WTC11 (cell line): ENCODE measurements at regions not wholly inside any gene's neighbourhood (a gene's known extent, or its start where the extent isn't known, plus 50 kb on each side); places are given as distances from the start of the nearest gene placed in this dataset.

ENCODE experiments used
- ATAC-seq: fragments of 200-7000 bp; cut with Tn5 transposase; 2 replicates; pipeline ENCODE4 v1.10.0; 2021; ENCODE audit warnings: mild to moderate bottlenecking, moderate library complexity
- CTCF ChIA-PET: fragments of 300-600 bp; sonication (Branson Sonifier 250); formaldehyde crosslinking; loops from one replicate; lab custom pipeline; 2021; ENCODE audit warnings: antibody characterized with exemption; lab: Charles Lee
- POLR2A ChIA-PET: fragments of 350-600 bp; sonication (Branson Sonifier 250); formaldehyde crosslinking; loops from one replicate; lab custom pipeline; 2021; ENCODE audit warnings: antibody characterized with exemption; lab: Charles Lee
- DNase-seq: peaks from one replicate; pipeline ENCODE4 v3.0.0; 2021; ENCODE audit warnings: low spot score
- H3K27ac Mint-ChIP-seq: 2 replicates; pipeline ENCODE4 v1.8.0; 2021; ENCODE audit warnings: mixed read lengths
- H3K27me3 Mint-ChIP-seq: 2 replicates; pipeline ENCODE4 v1.8.0; 2021; ENCODE audit warnings: low read depth, mild to moderate bottlenecking, moderate library complexity, mixed read lengths
- H3K36me3 Mint-ChIP-seq: 2 replicates; pipeline ENCODE4 v1.8.0; 2021; ENCODE audit warnings: mixed read lengths
- H3K4me1 Mint-ChIP-seq: 2 replicates; pipeline ENCODE4 v1.8.0; 2022; ENCODE audit warnings: mixed read lengths
- H3K4me3 Mint-ChIP-seq: 2 replicates; pipeline ENCODE4 v1.8.0; 2021; ENCODE audit warnings: mild to moderate bottlenecking, moderate library complexity, mixed read lengths
- H3K9me3 Mint-ChIP-seq: 2 replicates; pipeline ENCODE4 v1.8.0; 2021; ENCODE audit warnings: mixed read lengths
- ESRRA ChIP-seq: sonication (generic); formaldehyde crosslinking; IDR thresholded peaks from 2 replicates; pipeline ENCODE4 v1.8.1; 2022; ENCODE audit warnings: mild to moderate bottlenecking, missing genetic modification reagents, borderline replicate concordance
- GRHL2 ChIP-seq: fragments of 250-450 bp; sonication (Bioruptor Pico); IDR thresholded peaks from 2 replicates; pipeline ENCODE4 v1.8.0; 2022; ENCODE audit warnings: mild to moderate bottlenecking, moderate library complexity; ENCODE audit not compliant: insufficient replicate concordance, severe bottlenecking
- RORB ChIP-seq: fragments of 250-450 bp; sonication (Bioruptor Pico); IDR thresholded peaks from 2 replicates; pipeline ENCODE4 v1.9.0; 2021; ENCODE audit warnings: mild to moderate bottlenecking
- SP1 ChIP-seq: sonication (generic); formaldehyde crosslinking; conservative IDR thresholded peaks from 2 replicates; pipeline ENCODE4 v1.8.1; 2022; ENCODE audit warnings: missing genetic modification reagents
- TCF7 ChIP-seq: sonication (generic); formaldehyde crosslinking; IDR thresholded peaks from 2 replicates; pipeline ENCODE4 v1.8.0; 2022; ENCODE audit warnings: mild to moderate bottlenecking, low read depth, missing genetic modification reagents, moderate library complexity
- TEAD4 ChIP-seq: sonication (generic); formaldehyde crosslinking; IDR thresholded peaks from 2 replicates; pipeline ENCODE4 v1.8.0; 2022; ENCODE audit warnings: mild to moderate bottlenecking, missing genetic modification reagents
- ZNF138 ChIP-seq: sonication (generic); formaldehyde crosslinking; conservative IDR thresholded peaks from 2 replicates; pipeline ENCODE4 v1.8.1; 2022; ENCODE audit warnings: mild to moderate bottlenecking, moderate library complexity, missing genetic modification reagents
- ZNF219 ChIP-seq: sonication (generic); formaldehyde crosslinking; IDR thresholded peaks from 2 replicates; pipeline ENCODE4 v1.8.0; 2023; ENCODE audit warnings: missing genetic modification reagents, mild to moderate bottlenecking, borderline replicate concordance
- ZNF396 ChIP-seq: fragments of 250-450 bp; sonication (Bioruptor Pico); IDR thresholded peaks from 2 replicates; pipeline ENCODE4 v1.8.0; 2021; ENCODE audit warnings: mild to moderate bottlenecking, moderate library complexity, borderline replicate concordance
- TF ChIP-seq, protein P1 (sequence below): sonication (generic); formaldehyde crosslinking; IDR thresholded peaks from 2 replicates; pipeline ENCODE4 v1.8.1; 2022; ENCODE audit warnings: missing genetic modification reagents, borderline replicate concordance
- TF ChIP-seq, protein P2 (sequence below): sonication (generic); formaldehyde crosslinking; IDR thresholded peaks from 2 replicates; pipeline ENCODE4 v1.8.0; 2023; ENCODE audit warnings: missing genetic modification reagents, mild to moderate bottlenecking, borderline replicate concordance
- TF ChIP-seq, protein P3 (sequence below): sonication (generic); formaldehyde crosslinking; IDR thresholded peaks from 2 replicates; pipeline ENCODE4 v1.8.0; 2022; ENCODE audit warnings: missing genetic modification reagents
- TF ChIP-seq, protein P4 (sequence below): fragments of 250-450 bp; sonication (Bioruptor Pico); IDR thresholded peaks from 2 replicates; pipeline ENCODE4 v1.9.0; 2021; ENCODE audit warnings: mild to moderate bottlenecking, borderline replicate concordance
- TF ChIP-seq, protein P5 (sequence below): sonication (generic); formaldehyde crosslinking; IDR thresholded peaks from 2 replicates; pipeline ENCODE4 v1.8.1; 2022; ENCODE audit warnings: low read depth, mild to moderate bottlenecking, moderate library complexity, missing genetic modification reagents, borderline replicate concordance
- TF ChIP-seq, protein P6 (sequence below): sonication (generic); formaldehyde crosslinking; IDR thresholded peaks from 2 replicates; pipeline ENCODE4 v1.8.1; 2022; ENCODE audit warnings: mild to moderate bottlenecking, moderate library complexity, missing genetic modification reagents
- TF ChIP-seq, protein P7 (sequence below): fragments of 250-450 bp; sonication (Bioruptor Pico); IDR thresholded peaks from 2 replicates; pipeline ENCODE4 v1.8.0; 2021; ENCODE audit warnings: mild to moderate bottlenecking

DNA sequence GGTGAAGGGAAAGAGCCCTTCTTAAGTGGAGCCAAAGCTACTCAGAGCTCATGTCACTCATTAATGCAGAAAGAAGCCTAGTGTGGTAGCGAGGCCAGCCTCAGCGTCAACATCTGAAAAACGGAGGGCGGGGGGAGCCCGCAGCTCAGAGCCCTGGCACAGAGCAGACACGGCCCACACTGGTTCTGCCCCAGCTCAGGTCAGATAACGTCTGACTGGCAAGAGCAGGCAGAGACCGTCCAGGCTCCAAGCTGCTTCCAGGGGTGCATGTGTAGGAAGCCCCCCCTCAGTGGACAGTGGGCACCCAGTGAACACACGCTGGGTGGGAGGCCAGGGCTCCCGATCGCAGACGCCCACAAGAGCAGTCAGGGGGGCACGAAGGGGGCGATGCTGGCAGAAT is 100.8 kb downstream of the SHANK2 start (continued):
- TF ChIP-seq, protein P1, sequence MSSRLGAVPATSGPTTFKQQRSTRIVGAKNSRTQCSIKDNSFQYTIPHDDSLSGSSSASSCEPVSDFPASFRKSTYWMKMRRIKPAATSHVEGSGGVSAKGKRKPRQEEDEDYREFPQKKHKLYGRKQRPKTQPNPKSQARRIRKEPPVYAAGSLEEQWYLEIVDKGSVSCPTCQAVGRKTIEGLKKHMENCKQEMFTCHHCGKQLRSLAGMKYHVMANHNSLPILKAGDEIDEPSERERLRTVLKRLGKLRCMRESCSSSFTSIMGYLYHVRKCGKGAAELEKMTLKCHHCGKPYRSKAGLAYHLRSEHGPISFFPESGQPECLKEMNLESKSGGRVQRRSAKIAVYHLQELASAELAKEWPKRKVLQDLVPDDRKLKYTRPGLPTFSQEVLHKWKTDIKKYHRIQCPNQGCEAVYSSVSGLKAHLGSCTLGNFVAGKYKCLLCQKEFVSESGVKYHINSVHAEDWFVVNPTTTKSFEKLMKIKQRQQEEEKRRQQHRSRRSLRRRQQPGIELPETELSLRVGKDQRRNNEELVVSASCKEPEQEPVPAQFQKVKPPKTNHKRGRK (CRISPR knock-in tag), result no peak
- TF ChIP-seq SP1 (CRISPR knock-in tag) (no peak), TEAD4 (CRISPR knock-in tag) (no peak)

DNA sequence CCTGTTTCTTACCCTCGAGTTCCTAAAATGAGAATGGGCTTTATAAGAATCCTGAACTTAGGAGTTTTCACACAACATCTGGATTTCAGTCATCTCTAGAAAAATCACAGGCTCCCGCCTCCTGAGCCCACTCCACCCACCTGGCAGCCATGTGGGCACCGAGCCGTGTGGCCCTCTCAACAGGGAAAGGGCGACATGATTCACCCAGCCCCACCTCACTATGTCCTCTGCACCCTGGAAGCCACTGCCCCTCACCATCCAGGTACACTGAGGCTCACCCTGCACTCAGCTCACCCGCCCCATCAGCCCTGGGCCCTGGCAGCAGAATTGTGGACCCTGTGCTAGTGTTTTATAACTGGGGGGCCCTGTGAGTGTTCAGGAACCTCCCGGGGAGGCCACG is 101.5 kb downstream of the SHANK2 start:
- TF ChIP-seq ZNF138 (CRISPR knock-in tag), result no peak
- TF ChIP-seq ZNF219, result no peak
- TF ChIP-seq, protein P2, sequence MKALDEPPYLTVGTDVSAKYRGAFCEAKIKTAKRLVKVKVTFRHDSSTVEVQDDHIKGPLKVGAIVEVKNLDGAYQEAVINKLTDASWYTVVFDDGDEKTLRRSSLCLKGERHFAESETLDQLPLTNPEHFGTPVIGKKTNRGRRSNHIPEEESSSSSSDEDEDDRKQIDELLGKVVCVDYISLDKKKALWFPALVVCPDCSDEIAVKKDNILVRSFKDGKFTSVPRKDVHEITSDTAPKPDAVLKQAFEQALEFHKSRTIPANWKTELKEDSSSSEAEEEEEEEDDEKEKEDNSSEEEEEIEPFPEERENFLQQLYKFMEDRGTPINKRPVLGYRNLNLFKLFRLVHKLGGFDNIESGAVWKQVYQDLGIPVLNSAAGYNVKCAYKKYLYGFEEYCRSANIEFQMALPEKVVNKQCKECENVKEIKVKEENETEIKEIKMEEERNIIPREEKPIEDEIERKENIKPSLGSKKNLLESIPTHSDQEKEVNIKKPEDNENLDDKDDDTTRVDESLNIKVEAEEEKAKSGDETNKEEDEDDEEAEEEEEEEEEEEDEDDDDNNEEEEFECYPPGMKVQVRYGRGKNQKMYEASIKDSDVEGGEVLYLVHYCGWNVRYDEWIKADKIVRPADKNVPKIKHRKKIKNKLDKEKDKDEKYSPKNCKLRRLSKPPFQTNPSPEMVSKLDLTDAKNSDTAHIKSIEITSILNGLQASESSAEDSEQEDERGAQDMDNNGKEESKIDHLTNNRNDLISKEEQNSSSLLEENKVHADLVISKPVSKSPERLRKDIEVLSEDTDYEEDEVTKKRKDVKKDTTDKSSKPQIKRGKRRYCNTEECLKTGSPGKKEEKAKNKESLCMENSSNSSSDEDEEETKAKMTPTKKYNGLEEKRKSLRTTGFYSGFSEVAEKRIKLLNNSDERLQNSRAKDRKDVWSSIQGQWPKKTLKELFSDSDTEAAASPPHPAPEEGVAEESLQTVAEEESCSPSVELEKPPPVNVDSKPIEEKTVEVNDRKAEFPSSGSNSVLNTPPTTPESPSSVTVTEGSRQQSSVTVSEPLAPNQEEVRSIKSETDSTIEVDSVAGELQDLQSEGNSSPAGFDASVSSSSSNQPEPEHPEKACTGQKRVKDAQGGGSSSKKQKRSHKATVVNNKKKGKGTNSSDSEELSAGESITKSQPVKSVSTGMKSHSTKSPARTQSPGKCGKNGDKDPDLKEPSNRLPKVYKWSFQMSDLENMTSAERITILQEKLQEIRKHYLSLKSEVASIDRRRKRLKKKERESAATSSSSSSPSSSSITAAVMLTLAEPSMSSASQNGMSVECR (CRISPR knock-in tag), result no peak
- TF ChIP-seq, protein P3, sequence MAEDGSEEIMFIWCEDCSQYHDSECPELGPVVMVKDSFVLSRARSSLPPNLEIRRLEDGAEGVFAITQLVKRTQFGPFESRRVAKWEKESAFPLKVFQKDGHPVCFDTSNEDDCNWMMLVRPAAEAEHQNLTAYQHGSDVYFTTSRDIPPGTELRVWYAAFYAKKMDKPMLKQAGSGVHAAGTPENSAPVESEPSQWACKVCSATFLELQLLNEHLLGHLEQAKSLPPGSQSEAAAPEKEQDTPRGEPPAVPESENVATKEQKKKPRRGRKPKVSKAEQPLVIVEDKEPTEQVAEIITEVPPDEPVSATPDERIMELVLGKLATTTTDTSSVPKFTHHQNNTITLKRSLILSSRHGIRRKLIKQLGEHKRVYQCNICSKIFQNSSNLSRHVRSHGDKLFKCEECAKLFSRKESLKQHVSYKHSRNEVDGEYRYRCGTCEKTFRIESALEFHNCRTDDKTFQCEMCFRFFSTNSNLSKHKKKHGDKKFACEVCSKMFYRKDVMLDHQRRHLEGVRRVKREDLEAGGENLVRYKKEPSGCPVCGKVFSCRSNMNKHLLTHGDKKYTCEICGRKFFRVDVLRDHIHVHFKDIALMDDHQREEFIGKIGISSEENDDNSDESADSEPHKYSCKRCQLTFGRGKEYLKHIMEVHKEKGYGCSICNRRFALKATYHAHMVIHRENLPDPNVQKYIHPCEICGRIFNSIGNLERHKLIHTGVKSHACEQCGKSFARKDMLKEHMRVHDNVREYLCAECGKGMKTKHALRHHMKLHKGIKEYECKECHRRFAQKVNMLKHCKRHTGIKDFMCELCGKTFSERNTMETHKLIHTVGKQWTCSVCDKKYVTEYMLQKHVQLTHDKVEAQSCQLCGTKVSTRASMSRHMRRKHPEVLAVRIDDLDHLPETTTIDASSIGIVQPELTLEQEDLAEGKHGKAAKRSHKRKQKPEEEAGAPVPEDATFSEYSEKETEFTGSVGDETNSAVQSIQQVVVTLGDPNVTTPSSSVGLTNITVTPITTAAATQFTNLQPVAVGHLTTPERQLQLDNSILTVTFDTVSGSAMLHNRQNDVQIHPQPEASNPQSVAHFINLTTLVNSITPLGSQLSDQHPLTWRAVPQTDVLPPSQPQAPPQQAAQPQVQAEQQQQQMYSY (CRISPR knock-in tag), result no peak
- TF ChIP-seq, protein P4, sequence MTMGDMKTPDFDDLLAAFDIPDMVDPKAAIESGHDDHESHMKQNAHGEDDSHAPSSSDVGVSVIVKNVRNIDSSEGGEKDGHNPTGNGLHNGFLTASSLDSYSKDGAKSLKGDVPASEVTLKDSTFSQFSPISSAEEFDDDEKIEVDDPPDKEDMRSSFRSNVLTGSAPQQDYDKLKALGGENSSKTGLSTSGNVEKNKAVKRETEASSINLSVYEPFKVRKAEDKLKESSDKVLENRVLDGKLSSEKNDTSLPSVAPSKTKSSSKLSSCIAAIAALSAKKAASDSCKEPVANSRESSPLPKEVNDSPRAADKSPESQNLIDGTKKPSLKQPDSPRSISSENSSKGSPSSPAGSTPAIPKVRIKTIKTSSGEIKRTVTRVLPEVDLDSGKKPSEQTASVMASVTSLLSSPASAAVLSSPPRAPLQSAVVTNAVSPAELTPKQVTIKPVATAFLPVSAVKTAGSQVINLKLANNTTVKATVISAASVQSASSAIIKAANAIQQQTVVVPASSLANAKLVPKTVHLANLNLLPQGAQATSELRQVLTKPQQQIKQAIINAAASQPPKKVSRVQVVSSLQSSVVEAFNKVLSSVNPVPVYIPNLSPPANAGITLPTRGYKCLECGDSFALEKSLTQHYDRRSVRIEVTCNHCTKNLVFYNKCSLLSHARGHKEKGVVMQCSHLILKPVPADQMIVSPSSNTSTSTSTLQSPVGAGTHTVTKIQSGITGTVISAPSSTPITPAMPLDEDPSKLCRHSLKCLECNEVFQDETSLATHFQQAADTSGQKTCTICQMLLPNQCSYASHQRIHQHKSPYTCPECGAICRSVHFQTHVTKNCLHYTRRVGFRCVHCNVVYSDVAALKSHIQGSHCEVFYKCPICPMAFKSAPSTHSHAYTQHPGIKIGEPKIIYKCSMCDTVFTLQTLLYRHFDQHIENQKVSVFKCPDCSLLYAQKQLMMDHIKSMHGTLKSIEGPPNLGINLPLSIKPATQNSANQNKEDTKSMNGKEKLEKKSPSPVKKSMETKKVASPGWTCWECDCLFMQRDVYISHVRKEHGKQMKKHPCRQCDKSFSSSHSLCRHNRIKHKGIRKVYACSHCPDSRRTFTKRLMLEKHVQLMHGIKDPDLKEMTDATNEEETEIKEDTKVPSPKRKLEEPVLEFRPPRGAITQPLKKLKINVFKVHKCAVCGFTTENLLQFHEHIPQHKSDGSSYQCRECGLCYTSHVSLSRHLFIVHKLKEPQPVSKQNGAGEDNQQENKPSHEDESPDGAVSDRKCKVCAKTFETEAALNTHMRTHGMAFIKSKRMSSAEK (CRISPR knock-in tag), result no peak
- TF ChIP-seq GRHL2 (CRISPR knock-in tag), result no peak
- TF ChIP-seq ZNF396, result no peak
- TF ChIP-seq, protein P5, sequence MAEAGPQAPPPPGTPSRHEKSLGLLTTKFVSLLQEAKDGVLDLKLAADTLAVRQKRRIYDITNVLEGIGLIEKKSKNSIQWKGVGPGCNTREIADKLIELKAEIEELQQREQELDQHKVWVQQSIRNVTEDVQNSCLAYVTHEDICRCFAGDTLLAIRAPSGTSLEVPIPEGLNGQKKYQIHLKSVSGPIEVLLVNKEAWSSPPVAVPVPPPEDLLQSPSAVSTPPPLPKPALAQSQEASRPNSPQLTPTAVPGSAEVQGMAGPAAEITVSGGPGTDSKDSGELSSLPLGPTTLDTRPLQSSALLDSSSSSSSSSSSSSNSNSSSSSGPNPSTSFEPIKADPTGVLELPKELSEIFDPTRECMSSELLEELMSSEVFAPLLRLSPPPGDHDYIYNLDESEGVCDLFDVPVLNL, result no peak
- TF ChIP-seq, protein P6, sequence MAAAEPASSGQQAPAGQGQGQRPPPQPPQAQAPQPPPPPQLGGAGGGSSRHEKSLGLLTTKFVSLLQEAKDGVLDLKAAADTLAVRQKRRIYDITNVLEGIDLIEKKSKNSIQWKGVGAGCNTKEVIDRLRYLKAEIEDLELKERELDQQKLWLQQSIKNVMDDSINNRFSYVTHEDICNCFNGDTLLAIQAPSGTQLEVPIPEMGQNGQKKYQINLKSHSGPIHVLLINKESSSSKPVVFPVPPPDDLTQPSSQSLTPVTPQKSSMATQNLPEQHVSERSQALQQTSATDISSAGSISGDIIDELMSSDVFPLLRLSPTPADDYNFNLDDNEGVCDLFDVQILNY (CRISPR knock-in tag), result no peak
- TF ChIP-seq, protein P7, sequence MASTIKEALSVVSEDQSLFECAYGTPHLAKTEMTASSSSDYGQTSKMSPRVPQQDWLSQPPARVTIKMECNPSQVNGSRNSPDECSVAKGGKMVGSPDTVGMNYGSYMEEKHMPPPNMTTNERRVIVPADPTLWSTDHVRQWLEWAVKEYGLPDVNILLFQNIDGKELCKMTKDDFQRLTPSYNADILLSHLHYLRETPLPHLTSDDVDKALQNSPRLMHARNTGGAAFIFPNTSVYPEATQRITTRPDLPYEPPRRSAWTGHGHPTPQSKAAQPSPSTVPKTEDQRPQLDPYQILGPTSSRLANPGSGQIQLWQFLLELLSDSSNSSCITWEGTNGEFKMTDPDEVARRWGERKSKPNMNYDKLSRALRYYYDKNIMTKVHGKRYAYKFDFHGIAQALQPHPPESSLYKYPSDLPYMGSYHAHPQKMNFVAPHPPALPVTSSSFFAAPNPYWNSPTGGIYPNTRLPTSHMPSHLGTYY (CRISPR knock-in tag), result no peak
- TF ChIP-seq RORB (CRISPR knock-in tag), result no peak
- no peak for TF ChIP-seq ESRRA (CRISPR knock-in tag)
- no peak for TF ChIP-seq TCF7 (CRISPR knock-in tag)
- TF ChIP-seq, all 79 proteins: peak for 0
- Mint-ChIP-seq H3K9me3 (no peaks in the 10 kb centered on the region), H3K4me1 (peaks cover 51% of the 10 kb centered on the region), H3K27ac (no peak overlapping the region), H3K4me3 (no peak overlapping the region), H3K27me3 (no peaks in the 10 kb centered on the region), H3K36me3 (peaks cover 12% of the 10 kb centered on the region; the same call in 1 of the 2 replicates)
- ChIA-PET POLR2A (no interaction called here), CTCF (no interaction called here)
- ATAC-seq, result no peak
- no peak for DNase-seq
